ENCODE measurements at regions not wholly inside any gene's neighbourhood (a gene's known extent, or its start where the extent isn't known, plus 50 kb on each side); places are given as distances from the start of the nearest gene placed in this dataset.

- Mint-ChIP-seq H3K27me3 (peaks cover 34% of the 10 kb centered on the region), H3K36me3 (no peaks in the 10 kb centered on the region), H3K9me3 (ENCODE audit: low read depth) (no peaks in the 10 kb centered on the region), H3K27ac (no peak overlapping the region), H3K4me1 (no peaks in the 10 kb centered on the region), H3K4me3 (no peak overlapping the region)
- ATAC-seq = no peak
- CTCF ChIA-PET = no interaction called here
- no peak for DNase-seq
These were observed 175.2 kb upstream of the RAI14 start for GRCh38 chr5:34480810-34481528.

DNA sequence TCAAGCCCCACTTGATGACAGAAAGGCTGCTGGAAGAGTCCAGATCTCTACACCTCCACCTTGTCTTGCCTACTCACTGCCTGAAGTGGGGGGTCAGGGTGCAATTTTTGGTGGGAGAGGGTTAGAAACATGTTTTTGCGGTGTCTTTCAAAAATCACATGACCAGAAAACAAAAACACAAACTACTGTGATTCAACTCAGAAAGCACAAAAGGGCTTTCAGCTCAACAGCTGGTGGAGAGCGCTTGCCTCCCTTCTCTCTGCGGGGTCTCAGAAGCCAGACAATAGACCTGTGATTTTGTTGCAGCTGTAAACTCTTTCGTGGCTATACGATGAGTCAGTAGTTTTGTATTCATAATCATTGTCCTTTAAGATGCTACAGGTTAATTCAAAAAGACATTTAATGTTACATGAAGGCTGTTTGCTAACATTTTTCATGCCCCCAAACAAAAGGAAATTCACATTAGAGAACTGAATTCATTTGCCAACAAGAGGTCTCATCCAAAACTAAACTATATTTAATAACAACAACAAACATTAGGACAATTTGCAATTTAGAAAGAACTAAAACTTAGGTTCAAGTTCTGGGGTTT, 172.6 kb upstream of the RAI14 start:
- ATAC-seq (no peak), DNase-seq (no peak)
- Mint-ChIP-seq H3K4me1 (peaks cover 2% of the 10 kb centered on the region), H3K9me3 (ENCODE audit: low read depth) (no peaks in the 10 kb centered on the region), H3K27ac (no peak overlapping the region), H3K27me3 (peaks cover 45% of the 10 kb centered on the region), H3K36me3 (no peaks in the 10 kb centered on the region), H3K4me3 (no peak overlapping the region)
- CTCF ChIA-PET = interaction anchor here (2.9 kb wide), 1 partner anchor 55 kb away, joined by 14 read pairs; no protein-coding TSS in a partner anchor

- DNase-seq = no peak
- no peaks in the 10 kb centered on the region for H3K36me3 Mint-ChIP-seq
These were observed 171.8 kb upstream of the RAI14 start for GRCh38 chr5:34484216-34484920.

DNA sequence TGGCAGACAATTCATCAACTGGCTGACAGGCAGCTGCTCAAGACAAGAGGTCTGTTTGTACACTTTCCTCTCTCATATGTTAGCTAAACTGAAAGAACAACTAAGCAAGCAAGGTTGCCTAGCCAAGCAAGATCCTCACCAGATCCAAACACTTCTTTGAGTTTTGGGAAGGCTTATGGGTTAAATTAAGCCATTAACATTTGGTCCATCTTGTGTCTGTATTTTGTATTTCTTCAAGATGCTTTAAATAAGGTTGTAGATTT, 170.4 kb upstream of the RAI14 start:
- Mint-ChIP-seq H3K9me3 (ENCODE audit: low read depth) (no peaks in the 10 kb centered on the region), H3K27me3 (peaks cover 44% of the 10 kb centered on the region), H3K36me3 (no peaks in the 10 kb centered on the region), H3K4me1 (peaks cover 2% of the 10 kb centered on the region), H3K27ac (no peak overlapping the region), H3K4me3 (no peak overlapping the region)
- ATAC-seq (no peak), DNase-seq (no peak)
- CTCF ChIA-PET = interaction anchor here (0.9 to 2.9 kb wide), 15 partner anchors 9 to 1440 kb away, joined by 3 to 21 read pairs (median 6); partner anchors contain the start of gene TTC23L

More at GRCh38 chr5:34484216-34484920, 171.8 kb upstream of the RAI14 start:
- CTCF ChIA-PET = interaction anchor here (0.8 to 2.9 kb wide), 4 partner anchors 9 to 54 kb away, joined by 4 to 21 read pairs (median 12); no protein-coding TSS in a partner anchor
- Mint-ChIP-seq H3K27me3 (peaks cover 41% of the 10 kb centered on the region), H3K9me3 (ENCODE audit: low read depth) (no peaks in the 10 kb centered on the region), H3K4me1 (peaks cover 2% of the 10 kb centered on the region), H3K27ac (no peak overlapping the region), H3K4me3 (no peak overlapping the region)
- no peak for ATAC-seq

- CTCF ChIA-PET = interaction anchor here (0.8 to 2.9 kb wide), 16 partner anchors 8 to 1440 kb away, joined by 3 to 21 read pairs (median 6); partner anchors contain the start of gene TTC23L
- Mint-ChIP-seq H3K9me3 (ENCODE audit: low read depth) (no peaks in the 10 kb centered on the region), H3K4me1 (peaks cover 2% of the 10 kb centered on the region), H3K27ac (no peak overlapping the region), H3K27me3 (peaks cover 40% of the 10 kb centered on the region), H3K4me3 (no peak overlapping the region), H3K36me3 (no peaks in the 10 kb centered on the region)
- peak; percentile 69 for DNase-seq
- ATAC-seq = no peak
These were observed 169.8 kb upstream of the RAI14 start for GRCh38 chr5:34486160-34486848.

DNA sequence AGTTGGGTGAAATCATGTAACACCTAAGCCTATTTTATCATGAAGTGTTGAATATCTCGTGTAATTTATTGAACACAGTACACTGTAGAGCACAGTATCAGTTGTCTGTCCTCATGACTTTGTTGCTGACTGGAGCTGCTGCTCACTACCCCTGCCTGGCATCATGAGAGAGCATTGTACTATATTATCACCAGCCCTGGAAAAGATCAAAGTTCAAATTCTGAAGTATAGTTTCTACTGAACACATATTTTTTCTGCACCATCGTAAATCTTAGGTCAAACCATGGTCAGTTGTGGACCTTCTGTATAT, 169.3 kb upstream of the RAI14 start:
- peaks cover 40% of the 10 kb centered on the region for H3K27me3 Mint-ChIP-seq
- H3K36me3 Mint-ChIP-seq = no peaks in the 10 kb centered on the region
- CTCF ChIA-PET = interaction anchor here (0.8 to 2.9 kb wide), 12 partner anchors 8 to 517 kb away, joined by 3 to 21 read pairs (median 6); partner anchors contain the start of gene TTC23L
- ATAC-seq (no peak), DNase-seq (no peak)
- no peak overlapping the region for H3K4me3 Mint-ChIP-seq
- no peaks in the 10 kb centered on the region for H3K9me3 Mint-ChIP-seq (ENCODE audit: low read depth)
- H3K27ac Mint-ChIP-seq = no peak overlapping the region
- peaks cover 2% of the 10 kb centered on the region for H3K4me1 Mint-ChIP-seq

DNA sequence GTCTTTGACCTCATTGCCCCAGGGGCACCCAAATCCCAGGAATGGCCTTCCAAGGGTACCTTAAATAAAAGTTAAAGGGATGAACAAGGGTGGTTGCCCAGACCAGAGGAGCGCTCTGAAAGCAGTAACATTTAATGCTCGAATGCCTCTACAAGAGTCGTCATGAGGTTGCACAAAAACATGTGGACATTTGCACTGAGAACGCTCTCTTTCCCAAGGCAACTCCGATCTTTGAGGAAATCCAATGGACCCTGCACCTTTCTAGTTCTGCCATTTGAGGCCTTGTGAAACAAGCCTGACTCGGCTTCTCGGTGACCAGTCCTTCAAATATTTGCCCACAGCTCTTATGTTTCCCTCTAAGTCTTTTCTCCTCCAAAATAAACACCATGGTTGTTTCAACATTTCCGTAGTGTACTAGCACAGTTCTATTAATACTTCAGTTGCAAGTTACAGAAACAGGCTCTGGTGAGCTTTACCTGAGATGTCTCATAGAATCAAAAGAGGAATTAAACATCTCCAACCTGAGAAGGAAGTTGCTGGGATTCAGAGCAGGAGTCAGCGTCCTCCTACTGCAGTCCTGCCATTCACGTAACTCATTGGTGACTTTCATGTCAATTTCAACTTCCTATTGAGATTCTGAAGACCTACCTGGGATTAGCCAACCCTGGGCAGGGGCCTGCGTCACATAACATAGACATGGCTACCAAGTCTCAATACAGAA, 168.8 kb upstream of the RAI14 start:
- Mint-ChIP-seq H3K4me3 (no peak overlapping the region), H3K27me3 (peaks cover 38% of the 10 kb centered on the region), H3K27ac (no peak overlapping the region), H3K36me3 (no peaks in the 10 kb centered on the region), H3K4me1 (peaks cover 2% of the 10 kb centered on the region), H3K9me3 (ENCODE audit: low read depth) (no peaks in the 10 kb centered on the region)
- DNase-seq (no peak), ATAC-seq (no peak)
- CTCF ChIA-PET = interaction anchor here (0.8 to 2.3 kb wide), 5 partner anchors 10 to 517 kb away, joined by 3 to 10 read pairs (median 7); no protein-coding TSS in a partner anchor

GRCh38 chr5:34487956-34488355, 168.2 kb upstream of the RAI14 start:
- H3K4me1 Mint-ChIP-seq = peaks cover 2% of the 10 kb centered on the region
- H3K27ac Mint-ChIP-seq = no peak overlapping the region
- peaks cover 38% of the 10 kb centered on the region for H3K27me3 Mint-ChIP-seq
- no peak for ATAC-seq
- CTCF ChIA-PET = interaction anchor here (0.8 kb wide), 1 partner anchor 12 kb away, joined by 3 read pairs; no protein-coding TSS in a partner anchor
- DNase-seq = no peak
- no peaks in the 10 kb centered on the region for H3K9me3 Mint-ChIP-seq (ENCODE audit: low read depth)
- no peak overlapping the region for H3K4me3 Mint-ChIP-seq
- H3K36me3 Mint-ChIP-seq = no peaks in the 10 kb centered on the region

DNA sequence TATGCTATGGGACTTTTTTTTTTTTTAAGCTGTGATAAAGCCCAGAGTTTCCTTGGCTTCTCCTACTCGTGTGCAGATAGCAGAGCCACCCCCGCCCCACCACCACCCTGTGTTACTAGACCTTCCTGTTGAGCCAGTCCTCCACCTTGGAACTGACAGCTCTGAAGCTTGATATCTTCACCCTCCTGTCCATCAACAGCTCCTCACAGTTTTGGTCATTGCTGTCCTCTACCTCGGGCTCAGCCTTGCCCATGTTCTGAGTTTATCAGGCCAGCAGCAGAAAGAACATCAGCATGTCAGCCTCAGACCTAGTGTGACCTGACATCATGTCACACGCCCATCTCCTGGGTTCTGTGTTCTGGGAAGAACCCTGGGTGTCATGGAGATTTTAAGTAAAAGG, 167.1 kb upstream of the RAI14 start:
- ATAC-seq (no peak), DNase-seq (no peak)
- peaks cover 2% of the 10 kb centered on the region for H3K4me1 Mint-ChIP-seq
- CTCF ChIA-PET = interaction anchor here (0.8 kb wide), 1 partner anchor 13 kb away, joined by 3 read pairs; no protein-coding TSS in a partner anchor
- H3K36me3 Mint-ChIP-seq = no peaks in the 10 kb centered on the region
- H3K9me3 Mint-ChIP-seq (ENCODE audit: low read depth) = no peaks in the 10 kb centered on the region
- no peak overlapping the region for H3K4me3 Mint-ChIP-seq
- peaks cover 34% of the 10 kb centered on the region for H3K27me3 Mint-ChIP-seq
- H3K27ac Mint-ChIP-seq = no peak overlapping the region

- H3K4me3 Mint-ChIP-seq = no peak overlapping the region
- no peak for ATAC-seq
- no peaks in the 10 kb centered on the region for H3K36me3 Mint-ChIP-seq
- H3K27ac Mint-ChIP-seq = no peak overlapping the region
- H3K27me3 Mint-ChIP-seq = peaks cover 40% of the 10 kb centered on the region
- no peak for DNase-seq
- CTCF ChIA-PET = no interaction called here
- peaks cover 2% of the 10 kb centered on the region for H3K4me1 Mint-ChIP-seq
- H3K9me3 Mint-ChIP-seq (ENCODE audit: low read depth) = no peaks in the 10 kb centered on the region
These were observed 165.4 kb upstream of the RAI14 start for GRCh38 chr5:34490506-34491250.

- peaks cover under 1% of the 10 kb centered on the region for H3K4me1 Mint-ChIP-seq
- CTCF ChIA-PET = no interaction called here
- no peak overlapping the region for H3K27ac Mint-ChIP-seq
- H3K27me3 Mint-ChIP-seq = peaks cover 35% of the 10 kb centered on the region
- H3K36me3 Mint-ChIP-seq = no peaks in the 10 kb centered on the region
- no peaks in the 10 kb centered on the region for H3K9me3 Mint-ChIP-seq (ENCODE audit: low read depth)
- no peak overlapping the region for H3K4me3 Mint-ChIP-seq
- DNase-seq (no peak), ATAC-seq (no peak)
These were observed 164.9 kb upstream of the RAI14 start for GRCh38 chr5:34491251-34491620.

- Mint-ChIP-seq H3K4me1 (peaks cover 8% of the 10 kb centered on the region), H3K9me3 (ENCODE audit: low read depth) (no peaks in the 10 kb centered on the region), H3K27ac (no peak overlapping the region), H3K27me3 (peaks cover 18% of the 10 kb centered on the region), H3K36me3 (no peaks in the 10 kb centered on the region), H3K4me3 (no peak overlapping the region)
- no peak for DNase-seq
- ATAC-seq = no peak
- CTCF ChIA-PET = interaction anchor here (2.0 kb wide), 1 partner anchor 8 kb away, joined by 6 read pairs; no protein-coding TSS in a partner anchor
These were observed 161.9 kb upstream of the RAI14 start for GRCh38 chr5:34494111-34494755.
